ENCODE measurements at regions not wholly inside any gene's neighbourhood (a gene's known extent, or its start where the extent isn't known, plus 50 kb on each side); places are given as distances from the start of the nearest gene placed in this dataset.

DNA sequence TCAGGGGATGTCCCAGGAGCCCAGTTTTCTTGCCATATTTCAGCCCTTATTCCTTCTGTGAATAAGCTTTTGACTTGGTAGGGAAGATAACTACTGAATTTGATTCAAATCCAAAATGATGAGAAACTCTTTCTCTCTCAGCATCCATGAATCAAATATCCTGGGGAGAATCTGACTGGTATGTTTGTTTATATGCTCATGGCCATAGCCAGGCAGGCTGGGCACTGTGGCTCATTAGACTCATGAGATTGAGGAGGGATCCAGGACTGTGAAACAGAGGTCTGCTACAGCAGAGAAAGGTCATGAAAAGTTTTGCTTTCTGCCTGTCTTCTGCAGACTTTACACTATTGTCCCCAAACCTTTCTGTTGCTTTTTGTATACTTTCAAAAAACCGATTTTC lies 346.4 kb upstream of the ATP2B1 start:
- TF ChIP-seq SMAD1 (IDR thresholded peaks at IDR 0.05; ENCODE audit: low read depth, partially characterized antibody) (no peak), TCF3 (IDR thresholded peaks at IDR 0.05; ENCODE audit: borderline replicate concordance, insufficient read depth, low read depth, low read length) (no peak)
- in situ Hi-C loops (cut with MboI) (no loop called here), intact Hi-C loops (cut with micrococcal nuclease; ENCODE audit: unreplicated experiment) (no loop called here)
- Histone ChIP-seq H4K20me1 (ENCODE audit: control insufficient read depth, insufficient read depth) (no peaks in the 10 kb centered on the region), H3K79me2 (ENCODE audit: control insufficient read depth, insufficient read depth, low read length) (no peaks in the 10 kb centered on the region), H3K4me2 (ENCODE audit: control insufficient read depth, insufficient read depth) (no peak overlapping the region), H3K27me3 (replicated peaks in 1 of 2; ENCODE audit: control insufficient read depth in 2 of 2, insufficient read depth in 2 of 2, low read length in 1 of 2) (no peaks in the 10 kb centered on the region), H3K4me1 (ENCODE audit: control insufficient read depth, insufficient read depth, low read length) (no peaks in the 10 kb centered on the region), H3K27ac (ENCODE audit: control insufficient read depth, insufficient read depth) (no peak overlapping the region), H2AFZ (ENCODE audit: control insufficient read depth, low read depth, low read length) (no peak overlapping the region), H3K36me3 (ENCODE audit: control insufficient read depth in 2 of 2, insufficient read depth in 2 of 2, low read length in 1 of 2) (no peaks in the 10 kb centered on the region), H3K9me3 (replicated peaks; ENCODE audit: control insufficient read depth, insufficient read depth, low read length) (no peaks in the 10 kb centered on the region), H3K4me3 (no peak overlapping the region), H3K9ac (ENCODE audit: control insufficient read depth, insufficient read depth, low read length) (no peak overlapping the region)
- 6% methylated on average over 1 of the region's 1 CpG for WGBS (ENCODE audit: insufficient coverage, insufficient replicate concordance, low lambda C conversion rate, missing lambda C conversion rate)
- POLR2A ChIA-PET: no interaction called here
- FAIRE-seq (no peak), ATAC-seq (no peak), DNase-seq (ENCODE audit: low read depth, low spot score) (no peak)
- SMC1A ChIA-PET (ENCODE audit: uncharacterized antibody, unreplicated experiment): interaction anchor here (1.4 kb wide), 1 partner anchor 78 kb away, joined by 3 read pairs; no protein-coding TSS in a partner anchor
- CTCF ChIA-PET: no interaction called here
- RAD21 ChIA-PET (ENCODE audit: unreplicated experiment): no interaction called here
- no TSS peak for BruUV-seq (replicated peaks)

DNA sequence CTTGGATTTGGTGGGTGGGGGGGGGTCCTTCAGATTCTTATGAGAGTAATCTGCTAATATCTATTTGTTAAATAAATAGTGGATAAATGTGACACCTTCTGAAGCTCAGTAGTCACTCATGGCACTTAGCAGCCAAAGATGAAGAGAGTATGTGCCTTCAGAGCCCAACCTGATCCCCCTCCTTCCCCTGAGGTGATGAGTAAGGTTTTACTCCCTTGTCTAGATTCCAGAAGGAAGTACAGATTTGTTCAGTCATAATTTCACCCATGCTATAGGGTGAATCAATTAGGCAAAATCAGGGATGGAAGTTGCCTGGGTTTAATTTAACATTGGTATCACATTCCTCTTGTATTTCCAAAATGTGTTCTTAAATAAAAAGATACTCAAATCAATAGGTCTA lies 340.3 kb upstream of the ATP2B1 start:
- Histone ChIP-seq H3K4me3 (no peak overlapping the region), H3K4me2 (ENCODE audit: control insufficient read depth, insufficient read depth) (no peak overlapping the region), H3K9me3 (replicated peaks; ENCODE audit: control insufficient read depth, insufficient read depth, low read length) (no peaks in the 10 kb centered on the region), H3K27me3 (replicated peaks in 1 of 2; ENCODE audit: control insufficient read depth in 2 of 2, insufficient read depth in 2 of 2, low read length in 1 of 2) (no peaks in the 10 kb centered on the region), H3K79me2 (ENCODE audit: control insufficient read depth, insufficient read depth, low read length) (no peaks in the 10 kb centered on the region), H2AFZ (ENCODE audit: control insufficient read depth, low read depth, low read length) (no peak overlapping the region), H3K27ac (ENCODE audit: control insufficient read depth, insufficient read depth) (no peak overlapping the region), H3K36me3 (ENCODE audit: control insufficient read depth in 2 of 2, insufficient read depth in 2 of 2, low read length in 1 of 2) (no peaks in the 10 kb centered on the region), H3K9ac (ENCODE audit: control insufficient read depth, insufficient read depth, low read length) (no peak overlapping the region), H3K4me1 (ENCODE audit: control insufficient read depth, insufficient read depth, low read length) (no peaks in the 10 kb centered on the region), H4K20me1 (ENCODE audit: control insufficient read depth, insufficient read depth) (no peaks in the 10 kb centered on the region)
- in situ Hi-C loops (cut with MboI) (no loop called here), intact Hi-C loops (cut with micrococcal nuclease; ENCODE audit: unreplicated experiment) (no loop called here)
- DNase-seq (ENCODE audit: low read depth, low spot score) (no peak), FAIRE-seq (no peak), ATAC-seq (no peak)
- ChIA-PET SMC1A (ENCODE audit: uncharacterized antibody, unreplicated experiment) (no interaction called here), CTCF (interaction anchor here (0.7 kb wide), 1 partner anchor 310 kb away, joined by 3 read pairs; no protein-coding TSS in a partner anchor), RAD21 (ENCODE audit: unreplicated experiment) (no interaction called here), POLR2A (no interaction called here)
- no peak for TF ChIP-seq PML (IDR thresholded peaks at IDR 0.05; ENCODE audit: low read length)
- BruUV-seq (replicated peaks): no TSS peak

Data from GM12878 (cell line).